Progenitor cell of endocrine pancreas (in vitro differentiated cells): ENCODE measurements at regions not wholly inside any gene's neighbourhood (a gene's known extent, or its start where the extent isn't known, plus 50 kb on each side); places are given as distances from the start of the nearest gene placed in this dataset.

ENCODE experiments used
- DNase-seq: peaks from one replicate; pipeline ENCODE4 v3.0.0; 2021; ENCODE audit warnings: low spot score; ENCODE audit not compliant: unreplicated experiment
- H3K27ac Mint-ChIP-seq: 2 replicates; pipeline ENCODE4 v1.8.0; 2021; ENCODE audit warnings: mild to moderate bottlenecking, moderate library complexity, mixed read lengths
- H3K27me3 Mint-ChIP-seq: 2 replicates; pipeline ENCODE4 v1.8.0; 2021; ENCODE audit warnings: mixed read lengths
- H3K36me3 Mint-ChIP-seq: 2 replicates; pipeline ENCODE4 v1.8.0; 2022; ENCODE audit warnings: mixed read lengths; ENCODE audit not compliant: insufficient read depth
- H3K4me1 Mint-ChIP-seq: 2 replicates; pipeline ENCODE4 v1.8.0; 2021; ENCODE audit warnings: low read depth, mixed read lengths
- H3K4me3 Mint-ChIP-seq: 2 replicates; pipeline ENCODE4 v1.8.0; 2021; ENCODE audit warnings: low read depth, mild to moderate bottlenecking, moderate library complexity, mixed read lengths
- H3K9me3 Mint-ChIP-seq: 2 replicates; pipeline ENCODE4 v1.8.0; 2021; ENCODE audit warnings: low read depth, mixed read lengths
- TF ChIP-seq, protein P1 (sequence below): fragments of 200-600 bp; sonication (generic); IDR thresholded peaks from one replicate; pipeline ENCODE4 v1.5.0; 2021; ENCODE audit warnings: antibody characterized with exemption, mild to moderate bottlenecking; ENCODE audit not compliant: unreplicated experiment

DNA sequence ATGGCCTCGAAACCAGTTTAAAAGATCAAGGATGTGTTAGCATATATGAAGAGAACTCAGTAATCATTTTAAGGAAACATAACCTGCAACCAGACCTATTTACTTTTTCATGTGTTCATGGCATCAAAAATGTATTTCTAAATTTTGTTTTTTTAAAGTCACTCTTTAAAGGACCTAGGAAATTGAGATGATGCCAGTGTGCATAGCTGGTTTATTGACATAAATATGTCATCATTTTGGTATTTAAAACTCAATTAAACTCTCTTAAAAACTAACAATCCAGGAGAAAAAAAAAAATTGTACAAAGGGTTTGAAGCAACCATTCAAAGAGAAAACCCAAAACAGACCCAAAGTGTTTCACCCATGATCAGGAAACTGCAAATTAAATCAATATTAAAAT is 198.9 kb upstream of the RND3 start:
- no peaks in the 10 kb centered on the region for H3K27me3 Mint-ChIP-seq
- H3K4me1 Mint-ChIP-seq: peaks cover 3% of the 10 kb centered on the region
- peaks cover under 1% of the 10 kb centered on the region for H3K9me3 Mint-ChIP-seq
- H3K4me3 Mint-ChIP-seq: no peak overlapping the region
- TF ChIP-seq, protein P1, sequence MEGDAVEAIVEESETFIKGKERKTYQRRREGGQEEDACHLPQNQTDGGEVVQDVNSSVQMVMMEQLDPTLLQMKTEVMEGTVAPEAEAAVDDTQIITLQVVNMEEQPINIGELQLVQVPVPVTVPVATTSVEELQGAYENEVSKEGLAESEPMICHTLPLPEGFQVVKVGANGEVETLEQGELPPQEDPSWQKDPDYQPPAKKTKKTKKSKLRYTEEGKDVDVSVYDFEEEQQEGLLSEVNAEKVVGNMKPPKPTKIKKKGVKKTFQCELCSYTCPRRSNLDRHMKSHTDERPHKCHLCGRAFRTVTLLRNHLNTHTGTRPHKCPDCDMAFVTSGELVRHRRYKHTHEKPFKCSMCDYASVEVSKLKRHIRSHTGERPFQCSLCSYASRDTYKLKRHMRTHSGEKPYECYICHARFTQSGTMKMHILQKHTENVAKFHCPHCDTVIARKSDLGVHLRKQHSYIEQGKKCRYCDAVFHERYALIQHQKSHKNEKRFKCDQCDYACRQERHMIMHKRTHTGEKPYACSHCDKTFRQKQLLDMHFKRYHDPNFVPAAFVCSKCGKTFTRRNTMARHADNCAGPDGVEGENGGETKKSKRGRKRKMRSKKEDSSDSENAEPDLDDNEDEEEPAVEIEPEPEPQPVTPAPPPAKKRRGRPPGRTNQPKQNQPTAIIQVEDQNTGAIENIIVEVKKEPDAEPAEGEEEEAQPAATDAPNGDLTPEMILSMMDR: no peak
- H3K27ac Mint-ChIP-seq: no peak overlapping the region
- no peaks in the 10 kb centered on the region for H3K36me3 Mint-ChIP-seq
- no peak for DNase-seq

DNA sequence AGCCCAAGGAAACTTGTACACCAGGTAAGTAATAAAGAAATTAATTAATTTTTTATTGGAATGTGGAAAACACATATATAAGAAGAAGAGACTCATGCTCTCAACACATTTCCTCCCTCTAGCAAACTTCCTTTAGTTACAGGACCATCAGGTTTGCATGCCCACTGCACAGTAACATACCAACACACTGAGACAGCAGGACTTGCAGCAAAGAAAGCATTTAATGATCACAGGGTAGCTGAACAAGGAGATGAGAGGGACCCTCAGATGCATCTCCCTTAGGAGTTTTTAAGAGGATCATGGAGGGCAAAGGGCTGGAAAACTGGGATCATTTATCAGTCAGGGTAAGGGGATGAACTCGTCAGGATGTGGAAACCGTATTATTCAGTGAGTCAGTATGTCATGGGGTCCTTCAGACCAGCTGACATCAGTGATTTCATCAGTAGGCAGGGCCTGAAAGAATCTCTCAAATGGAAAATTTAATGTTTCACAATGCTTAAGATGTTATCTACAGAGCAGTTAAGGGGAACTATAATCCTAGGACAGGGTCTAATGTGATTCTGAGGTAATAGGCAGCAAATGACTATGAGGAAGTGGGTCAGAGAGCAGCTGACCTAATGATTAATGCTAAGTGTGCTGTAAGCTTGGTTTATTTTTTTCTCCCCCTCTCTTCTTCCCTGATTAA is 193.8 kb upstream of the RND3 start:
- Mint-ChIP-seq H3K9me3 (peaks cover 7% of the 10 kb centered on the region), H3K4me3 (no peak overlapping the region), H3K4me1 (peaks cover 5% of the 10 kb centered on the region), H3K36me3 (no peaks in the 10 kb centered on the region), H3K27me3 (peaks cover 3% of the 10 kb centered on the region), H3K27ac (no peak overlapping the region)
- TF ChIP-seq, protein P1: no peak
- DNase-seq: no peak

DNA sequence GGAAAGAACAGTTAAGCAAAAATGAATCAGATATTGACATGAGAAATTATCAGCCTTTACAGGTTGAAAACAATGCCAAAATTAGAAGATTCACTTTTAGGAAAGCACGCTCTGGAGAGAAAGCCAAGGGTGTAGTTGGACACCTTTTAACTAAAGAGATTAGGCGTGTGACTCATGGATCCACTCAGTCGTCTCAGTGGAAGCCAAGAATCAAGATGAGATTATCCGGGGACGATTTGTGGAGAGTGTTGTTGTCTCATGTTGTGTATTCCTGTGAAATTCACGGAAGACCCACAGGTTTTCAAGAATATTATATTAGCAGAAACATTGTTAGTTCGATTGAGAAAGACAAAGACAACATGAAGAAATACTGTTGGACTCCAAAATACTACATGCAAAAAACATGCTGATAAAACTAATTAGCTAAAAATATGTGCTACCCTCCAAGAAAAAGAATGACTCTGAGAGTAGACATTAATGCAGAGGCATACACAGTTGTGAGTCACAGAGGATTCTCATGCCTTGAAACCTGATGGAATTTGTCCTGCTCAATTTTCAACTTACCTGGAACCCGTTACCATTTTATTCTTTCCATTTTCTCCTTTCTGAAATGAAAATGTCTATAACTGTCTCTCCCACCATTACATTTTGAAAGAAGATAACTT is 192.1 kb upstream of the RND3 start:
- Mint-ChIP-seq H3K4me3 (no peak overlapping the region), H3K4me1 (peaks cover 5% of the 10 kb centered on the region), H3K9me3 (peaks cover 7% of the 10 kb centered on the region), H3K27me3 (peaks cover 3% of the 10 kb centered on the region), H3K36me3 (no peaks in the 10 kb centered on the region), H3K27ac (no peak overlapping the region)
- no peak for DNase-seq
- TF ChIP-seq, protein P1: no peak

DNA sequence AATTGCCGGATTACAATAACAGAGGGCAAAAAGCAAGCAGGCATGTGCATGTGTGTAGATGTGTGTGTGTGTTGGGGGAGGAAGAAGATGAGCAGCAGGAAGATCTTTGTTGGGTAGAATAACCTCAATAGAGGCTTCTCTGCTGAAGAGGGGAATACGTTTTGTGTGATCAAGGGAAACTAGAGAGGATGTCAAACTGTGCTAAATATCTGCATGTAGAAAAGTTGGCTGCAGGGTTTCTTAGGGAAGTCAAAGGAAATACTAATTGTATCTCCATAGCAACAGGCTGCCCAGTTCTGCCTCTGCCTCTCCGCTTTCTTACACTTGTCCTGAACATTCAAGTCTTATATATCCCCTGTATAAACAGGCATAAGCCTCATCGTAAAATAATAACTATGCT is 190.1 kb upstream of the RND3 start:
- Mint-ChIP-seq H3K36me3 (no peaks in the 10 kb centered on the region), H3K4me3 (no peak overlapping the region), H3K27me3 (peaks cover 3% of the 10 kb centered on the region), H3K9me3 (peaks cover 7% of the 10 kb centered on the region), H3K27ac (no peak overlapping the region), H3K4me1 (peaks cover 5% of the 10 kb centered on the region)
- no peak for DNase-seq
- TF ChIP-seq, protein P1: no peak

DNA sequence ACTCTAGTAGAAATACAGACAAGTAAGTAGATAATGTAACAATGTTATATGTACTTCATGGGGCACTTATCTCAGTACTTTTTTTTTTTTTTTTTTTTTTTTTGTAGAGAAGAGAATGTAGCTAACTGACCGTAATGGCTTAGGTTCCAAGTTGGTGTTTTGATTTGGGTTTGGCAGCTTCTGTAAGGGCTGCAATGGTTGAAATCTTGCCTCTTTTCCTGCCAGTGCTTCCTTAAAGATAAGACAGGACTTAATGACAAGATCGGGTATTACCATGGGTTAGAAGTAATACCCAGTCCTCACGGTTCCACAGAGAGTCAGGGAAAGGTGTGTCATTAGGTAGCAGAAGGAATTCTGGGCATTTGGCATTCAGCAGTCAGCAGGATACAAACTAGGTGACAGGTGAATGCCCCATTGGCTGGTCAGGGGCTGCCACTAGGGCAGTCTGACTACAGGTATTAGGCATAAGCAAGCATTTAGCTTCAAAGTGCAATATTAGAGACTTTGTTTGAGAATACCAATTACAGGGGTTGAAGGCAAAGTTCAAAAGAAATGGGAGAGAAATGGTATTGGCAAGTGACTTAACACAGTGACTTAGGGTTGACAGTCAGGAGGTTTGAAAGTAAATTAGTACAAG is 189.4 kb upstream of the RND3 start:
- Mint-ChIP-seq H3K36me3 (no peaks in the 10 kb centered on the region), H3K27ac (no peak overlapping the region), H3K27me3 (peaks cover 3% of the 10 kb centered on the region), H3K4me1 (peaks cover 5% of the 10 kb centered on the region), H3K4me3 (no peak overlapping the region), H3K9me3 (peaks cover 7% of the 10 kb centered on the region)
- TF ChIP-seq, protein P1: no peak
- DNase-seq: no peak
